ENCODE measurements at regions not wholly inside any gene's neighbourhood (a gene's known extent, or its start where the extent isn't known, plus 50 kb on each side); places are given as distances from the start of the nearest gene placed in this dataset.
"Not testable (repeated sequence)": the region's sequence is repeated elsewhere in the genome, so short reads cannot be mapped to it uniquely, and the experiment has no call there.

DNA sequence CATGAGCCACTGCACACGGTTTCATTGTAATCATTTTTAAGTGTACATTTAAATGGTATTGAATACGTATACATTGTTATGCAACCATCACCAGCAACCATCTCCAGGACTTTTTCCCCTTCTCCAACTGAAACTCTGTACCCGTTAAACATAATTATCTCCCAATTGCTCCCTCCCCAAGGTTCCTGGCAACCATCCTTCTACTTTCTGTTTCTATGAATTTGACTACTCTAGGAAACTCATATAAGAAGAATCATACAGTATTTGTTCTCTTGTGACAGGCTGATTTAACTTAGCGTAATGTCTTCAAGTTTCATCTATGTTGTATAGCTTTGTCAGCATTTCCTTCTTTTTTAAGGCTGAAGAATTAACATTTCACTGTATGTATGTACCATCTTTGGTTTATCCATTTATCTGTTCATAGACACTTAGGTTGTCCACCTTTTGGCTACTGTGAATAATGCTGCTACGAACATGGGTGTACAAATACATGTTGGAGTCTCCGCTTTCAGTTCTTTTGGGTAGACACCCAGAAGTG, 223.1 kb downstream of the EFCAB11 start:
- peaks cover 9% of the 10 kb centered on the region for H3K27me3 ChIP-seq (ENCODE audit: insufficient read depth, low read depth)
- no peaks in the 10 kb centered on the region for H3F3A ChIP-seq (ENCODE audit: insufficient read depth, low read depth)
- ChIA-PET POLR2A (ENCODE audit: unreplicated experiment) (no interaction called here), CTCF (no interaction called here)
- no peak overlapping the region for H3K4me2 ChIP-seq
- H2AFZ ChIP-seq = no peak overlapping the region
- TF ChIP-seq CTCF (conservative IDR thresholded peaks at IDR 0.05) (no peak), EZH2 (IDR thresholded peaks at IDR 0.05; ENCODE audit: low read depth) (no peak)
- BruUV-seq (replicated peaks) = no TSS peak
- H3K27ac ChIP-seq = no peak overlapping the region
- no peak overlapping the region for H3K4me3 ChIP-seq
- no peaks in the 10 kb centered on the region for H3K36me3 ChIP-seq (ENCODE audit: low read depth)
- H4K20me1 ChIP-seq (ENCODE audit: insufficient read depth) = no peaks in the 10 kb centered on the region
- H3K79me2 ChIP-seq (ENCODE audit: low read depth) = no peaks in the 10 kb centered on the region
- no peak for DNase-seq
- intact Hi-C loops (cut with micrococcal nuclease; ENCODE audit: unreplicated experiment) = no loop called here
- no peaks in the 10 kb centered on the region for H3K9me2 ChIP-seq (ENCODE audit: insufficient read depth)
- H3K4me1 ChIP-seq (replicated peaks; ENCODE audit: insufficient read depth) = no peaks in the 10 kb centered on the region
- H3K9me3 ChIP-seq (ENCODE audit: insufficient read depth, low read depth) = no peaks in the 10 kb centered on the region

DNA sequence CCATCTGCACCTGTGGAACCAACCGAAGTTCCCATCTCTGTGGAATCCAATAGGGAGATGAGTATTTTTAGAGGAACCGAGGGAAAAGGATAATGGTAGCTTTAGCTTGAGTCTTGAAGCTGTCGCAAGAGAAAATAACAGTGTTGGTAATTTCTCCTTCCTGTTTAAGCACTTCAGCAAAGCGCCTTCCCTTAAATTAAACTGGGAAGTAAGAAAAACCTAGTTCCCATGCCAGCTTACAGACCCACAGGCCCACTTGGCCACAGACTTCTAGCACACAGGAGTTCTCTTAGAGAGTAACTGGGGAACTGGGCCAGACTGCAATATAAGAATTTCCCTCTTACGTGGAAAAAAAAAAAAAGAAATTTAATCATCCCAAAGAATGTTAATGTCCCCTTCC, 223.8 kb downstream of the EFCAB11 start:
- Histone ChIP-seq H3K36me3 (ENCODE audit: low read depth) (no peaks in the 10 kb centered on the region), H4K20me1 (ENCODE audit: insufficient read depth) (no peaks in the 10 kb centered on the region), H3K9me2 (ENCODE audit: insufficient read depth) (no peaks in the 10 kb centered on the region), H3K9me3 (ENCODE audit: insufficient read depth, low read depth) (no peaks in the 10 kb centered on the region), H3K27me3 (ENCODE audit: insufficient read depth, low read depth) (peaks cover 16% of the 10 kb centered on the region), H3K4me2 (no peak overlapping the region), H3K4me1 (replicated peaks; ENCODE audit: insufficient read depth) (no peaks in the 10 kb centered on the region), H3K4me3 (no peak overlapping the region), H2AFZ (no peak overlapping the region), H3K79me2 (ENCODE audit: low read depth) (no peaks in the 10 kb centered on the region), H3F3A (ENCODE audit: insufficient read depth, low read depth) (no peaks in the 10 kb centered on the region), H3K27ac (no peak overlapping the region)
- DNase-seq = no peak
- TF ChIP-seq EZH2 (IDR thresholded peaks at IDR 0.05; ENCODE audit: low read depth) (no peak), CTCF (conservative IDR thresholded peaks at IDR 0.05) (no peak)
- POLR2A ChIA-PET (ENCODE audit: unreplicated experiment) = no interaction called here
- intact Hi-C loops (cut with micrococcal nuclease; ENCODE audit: unreplicated experiment) = no loop called here
- BruUV-seq (replicated peaks) = no TSS peak
- CTCF ChIA-PET = no interaction called here

DNA sequence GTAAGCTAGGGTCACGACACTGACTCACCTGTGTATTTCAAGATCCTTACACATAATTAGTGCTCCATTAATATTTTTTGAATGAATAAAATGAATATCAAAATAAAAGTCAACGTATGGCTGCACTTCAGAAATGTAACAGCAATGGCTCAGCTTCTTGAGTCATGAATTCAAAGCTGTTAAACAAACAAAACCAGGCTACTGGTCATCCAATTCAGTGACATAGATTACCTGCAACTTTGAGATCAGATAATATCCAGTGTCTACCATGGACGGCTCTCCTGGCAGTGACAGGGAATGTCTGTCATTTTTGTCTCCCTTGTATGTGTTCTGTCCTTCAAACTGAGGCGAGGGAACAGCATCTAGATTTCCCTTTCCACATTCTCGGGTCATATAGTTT, 225.6 kb downstream of the EFCAB11 start:
- Histone ChIP-seq H3K79me2 (ENCODE audit: low read depth) (no peaks in the 10 kb centered on the region), H3K27ac (no peak overlapping the region), H3K4me3 (no peak overlapping the region), H3K36me3 (ENCODE audit: low read depth) (no peaks in the 10 kb centered on the region), H2AFZ (no peak overlapping the region), H3K9me2 (ENCODE audit: insufficient read depth) (no peaks in the 10 kb centered on the region), H3K27me3 (ENCODE audit: insufficient read depth, low read depth) (peaks cover 24% of the 10 kb centered on the region), H3F3A (ENCODE audit: insufficient read depth, low read depth) (no peaks in the 10 kb centered on the region), H3K4me2 (no peak overlapping the region), H4K20me1 (ENCODE audit: insufficient read depth) (no peaks in the 10 kb centered on the region), H3K4me1 (replicated peaks; ENCODE audit: insufficient read depth) (no peaks in the 10 kb centered on the region), H3K9me3 (ENCODE audit: insufficient read depth, low read depth) (no peaks in the 10 kb centered on the region)
- ChIA-PET POLR2A (ENCODE audit: unreplicated experiment) (no interaction called here), CTCF (no interaction called here)
- DNase-seq = no peak
- TF ChIP-seq CTCF (conservative IDR thresholded peaks at IDR 0.05) = no peak
- no peak for TF ChIP-seq EZH2 (IDR thresholded peaks at IDR 0.05; ENCODE audit: low read depth)
- no TSS peak for BruUV-seq (replicated peaks)
- intact Hi-C loops (cut with micrococcal nuclease; ENCODE audit: unreplicated experiment) = no loop called here

GRCh38 chr14:89726226-89726625, 228.3 kb downstream of the EFCAB11 start:
- peaks cover 32% of the 10 kb centered on the region; the same call in 1 of the 2 replicates for H3K27me3 ChIP-seq (ENCODE audit: insufficient read depth, low read depth)
- H2AFZ ChIP-seq; POLR2A ChIA-PET (ENCODE audit: unreplicated experiment); H4K20me1 ChIP-seq (ENCODE audit: insufficient read depth); CTCF ChIA-PET; H3K4me3 ChIP-seq; H3K27ac ChIP-seq; H3K79me2 ChIP-seq (ENCODE audit: low read depth); intact Hi-C loops (cut with micrococcal nuclease; ENCODE audit: unreplicated experiment); DNase-seq; H3F3A ChIP-seq (ENCODE audit: insufficient read depth, low read depth); H3K4me2 ChIP-seq; BruUV-seq (replicated peaks); H3K36me3 ChIP-seq (ENCODE audit: low read depth); H3K4me1 ChIP-seq (replicated peaks; ENCODE audit: insufficient read depth); H3K9me3 ChIP-seq (ENCODE audit: insufficient read depth, low read depth); H3K9me2 ChIP-seq (ENCODE audit: insufficient read depth): not testable (repeated sequence)
